ENCODE measurements at regions not wholly inside any gene's neighbourhood (a gene's known extent, or its start where the extent isn't known, plus 50 kb on each side); places are given as distances from the start of the nearest gene placed in this dataset.

GRCh38 chr20:39451386-39451785, 489.2 kb downstream of the DHX35 start:
- Histone ChIP-seq H3K27ac (ENCODE audit: low read depth, low read length) (no peak overlapping the region), H3K4me3 (ENCODE audit: low read length) (no peak overlapping the region), H3K4me1 (ENCODE audit: insufficient read depth, low read length) (0 out of 2 replicates have a peak, but pooled peaks cover 7% of the 10 kb centered on the region)

GRCh38 chr20:39446397-39446796, 484.3 kb downstream of the DHX35 start:
- Histone ChIP-seq H3K4me1 (ENCODE audit: insufficient read depth, low read length) (no peaks in the 10 kb centered on the region), H3K9me3 (ENCODE audit: insufficient read depth, low read depth, low read length) (no peaks in the 10 kb centered on the region)
- 98% methylated on average over 2 of the region's 2 CpGs for WGBS

More at GRCh38 chr20:39451386-39451785, 489.2 kb downstream of the DHX35 start:
- H3K9ac ChIP-seq (ENCODE audit: low read depth, low read length), result no peak overlapping the region
- no peaks in the 10 kb centered on the region for H3K36me3 ChIP-seq (ENCODE audit: insufficient read depth, low read length)
- no peaks in the 10 kb centered on the region for H3K9me3 ChIP-seq (ENCODE audit: insufficient read depth, low read depth, low read length)
- no peaks in the 10 kb centered on the region for H3K27me3 ChIP-seq (ENCODE audit: insufficient read depth, low read length)

GRCh38 chr20:39445095-39445494, 483.0 kb downstream of the DHX35 start:
- Histone ChIP-seq H3K4me1 (ENCODE audit: insufficient read depth, low read length) (no peaks in the 10 kb centered on the region), H3K4me3 (ENCODE audit: low read length) (no peak overlapping the region), H3K36me3 (ENCODE audit: insufficient read depth, low read length) (no peaks in the 10 kb centered on the region), H3K27ac (ENCODE audit: low read depth, low read length) (no peak overlapping the region), H3K9ac (ENCODE audit: low read depth, low read length) (no peak overlapping the region), H3K27me3 (ENCODE audit: insufficient read depth, low read length) (no peaks in the 10 kb centered on the region), H3K9me3 (ENCODE audit: insufficient read depth, low read depth, low read length) (no peaks in the 10 kb centered on the region)
- no CpG with 5 or more reads among the region's 1 CpG for WGBS

More at GRCh38 chr20:39446397-39446796, 484.3 kb downstream of the DHX35 start:
- no peak overlapping the region for H3K9ac ChIP-seq (ENCODE audit: low read depth, low read length)
- H3K36me3 ChIP-seq (ENCODE audit: insufficient read depth, low read length), result no peaks in the 10 kb centered on the region
- no peak overlapping the region for H3K27ac ChIP-seq (ENCODE audit: low read depth, low read length)
- H3K4me3 ChIP-seq (ENCODE audit: low read length), result no peak overlapping the region
- H3K27me3 ChIP-seq (ENCODE audit: insufficient read depth, low read length), result no peaks in the 10 kb centered on the region

- Histone ChIP-seq H3K27ac (ENCODE audit: low read depth, low read length) (no peak overlapping the region), H3K36me3 (ENCODE audit: insufficient read depth, low read length) (no peaks in the 10 kb centered on the region)
- 93% methylated on average over 1 of the region's 1 CpG for WGBS
Measured at GRCh38 chr20:39433466-39433865, 471.3 kb downstream of the DHX35 start.

GRCh38 chr20:39431091-39431880, 469.1 kb downstream of the DHX35 start:
- H3K36me3 ChIP-seq (ENCODE audit: insufficient read depth, low read length), result no peaks in the 10 kb centered on the region
- H3K4me3 ChIP-seq (ENCODE audit: low read length), result no peak overlapping the region
- H3K4me1 ChIP-seq (ENCODE audit: insufficient read depth, low read length), result no peaks in the 10 kb centered on the region
- 88% methylated on average over 4 of the region's 4 CpGs for WGBS
- H3K9me3 ChIP-seq (ENCODE audit: insufficient read depth, low read depth, low read length), result peaks cover 4% of the 10 kb centered on the region; the same call in 1 of the 2 replicates
- H3K9ac ChIP-seq (ENCODE audit: low read depth, low read length), result no peak overlapping the region
- H3K27ac ChIP-seq (ENCODE audit: low read depth, low read length), result no peak overlapping the region
- H3K27me3 ChIP-seq (ENCODE audit: insufficient read depth, low read length), result no peaks in the 10 kb centered on the region

More at GRCh38 chr20:39433466-39433865, 471.3 kb downstream of the DHX35 start:
- H3K9ac ChIP-seq (ENCODE audit: low read depth, low read length), result no peak overlapping the region
- no peaks in the 10 kb centered on the region for H3K4me1 ChIP-seq (ENCODE audit: insufficient read depth, low read length)
- no peak overlapping the region for H3K4me3 ChIP-seq (ENCODE audit: low read length)
- H3K27me3 ChIP-seq (ENCODE audit: insufficient read depth, low read length), result no peaks in the 10 kb centered on the region
- peaks cover 4% of the 10 kb centered on the region; the same call in 1 of the 2 replicates for H3K9me3 ChIP-seq (ENCODE audit: insufficient read depth, low read depth, low read length)

- no peaks in the 10 kb centered on the region for H3K27me3 ChIP-seq (ENCODE audit: insufficient read depth, low read length)
- WGBS, result 63% methylated on average over 1 of the region's 1 CpG
- no peak overlapping the region for H3K27ac ChIP-seq (ENCODE audit: low read depth, low read length)
- no peaks in the 10 kb centered on the region for H3K4me1 ChIP-seq (ENCODE audit: insufficient read depth, low read length)
- no peak overlapping the region for H3K9ac ChIP-seq (ENCODE audit: low read depth, low read length)
- no peak overlapping the region for H3K4me3 ChIP-seq (ENCODE audit: low read length)
- peaks cover 4% of the 10 kb centered on the region; the same call in 1 of the 2 replicates for H3K9me3 ChIP-seq (ENCODE audit: insufficient read depth, low read depth, low read length)
- no peaks in the 10 kb centered on the region for H3K36me3 ChIP-seq (ENCODE audit: insufficient read depth, low read length)
Measured at GRCh38 chr20:39429726-39430125, 467.6 kb downstream of the DHX35 start.

- no peak overlapping the region for H3K9ac ChIP-seq (ENCODE audit: low read depth, low read length)
- no peaks in the 10 kb centered on the region for H3K36me3 ChIP-seq (ENCODE audit: insufficient read depth, low read length)
- no peaks in the 10 kb centered on the region for H3K4me1 ChIP-seq (ENCODE audit: insufficient read depth, low read length)
- no peaks in the 10 kb centered on the region for H3K27me3 ChIP-seq (ENCODE audit: insufficient read depth, low read length)
- 94% methylated on average over 5 of the region's 5 CpGs for WGBS
- H3K9me3 ChIP-seq (ENCODE audit: insufficient read depth, low read depth, low read length), result no peaks in the 10 kb centered on the region
- H3K4me3 ChIP-seq (ENCODE audit: low read length), result no peak overlapping the region
- H3K27ac ChIP-seq (ENCODE audit: low read depth, low read length), result no peak overlapping the region
Measured at GRCh38 chr20:39424962-39425678, 463.0 kb downstream of the DHX35 start.

GRCh38 chr20:39421571-39422105, 459.5 kb downstream of the DHX35 start:
- H3K4me1 ChIP-seq (ENCODE audit: insufficient read depth, low read length), result no peaks in the 10 kb centered on the region
- H3K9me3 ChIP-seq (ENCODE audit: insufficient read depth, low read depth, low read length), result no peaks in the 10 kb centered on the region
- no peak overlapping the region for H3K4me3 ChIP-seq (ENCODE audit: low read length)
- 95% methylated on average over 4 of the region's 5 CpGs for WGBS
- no peaks in the 10 kb centered on the region for H3K27me3 ChIP-seq (ENCODE audit: insufficient read depth, low read length)
- H3K27ac ChIP-seq (ENCODE audit: low read depth, low read length), result no peak overlapping the region
- no peaks in the 10 kb centered on the region for H3K36me3 ChIP-seq (ENCODE audit: insufficient read depth, low read length)
- H3K9ac ChIP-seq (ENCODE audit: low read depth, low read length), result no peak overlapping the region

GRCh38 chr20:39412091-39412490, 449.9 kb downstream of the DHX35 start:
- Histone ChIP-seq H3K4me3 (ENCODE audit: low read length) (no peak overlapping the region), H3K9ac (ENCODE audit: low read depth, low read length) (no peak overlapping the region), H3K36me3 (ENCODE audit: insufficient read depth, low read length) (no peaks in the 10 kb centered on the region), H3K9me3 (ENCODE audit: insufficient read depth, low read depth, low read length) (no peaks in the 10 kb centered on the region), H3K4me1 (ENCODE audit: insufficient read depth, low read length) (no peaks in the 10 kb centered on the region), H3K27ac (ENCODE audit: low read depth, low read length) (no peak overlapping the region), H3K27me3 (ENCODE audit: insufficient read depth, low read length) (no peaks in the 10 kb centered on the region)

GRCh38 chr20:39399463-39399862, 437.3 kb downstream of the DHX35 start:
- Histone ChIP-seq H3K4me3 (ENCODE audit: low read length) (no peak overlapping the region), H3K27ac (ENCODE audit: low read depth, low read length) (no peak overlapping the region), H3K27me3 (ENCODE audit: insufficient read depth, low read length) (no peaks in the 10 kb centered on the region), H3K9me3 (ENCODE audit: insufficient read depth, low read depth, low read length) (no peaks in the 10 kb centered on the region), H3K9ac (ENCODE audit: low read depth, low read length) (no peak overlapping the region), H3K4me1 (ENCODE audit: insufficient read depth, low read length) (no peaks in the 10 kb centered on the region), H3K36me3 (ENCODE audit: insufficient read depth, low read length) (no peaks in the 10 kb centered on the region)

GRCh38 chr20:39398656-39399055, 436.5 kb downstream of the DHX35 start:
- WGBS, result 62% methylated on average over 2 of the region's 2 CpGs

More at GRCh38 chr20:39398656-39399055, 436.5 kb downstream of the DHX35 start:
- Histone ChIP-seq H3K4me1 (ENCODE audit: insufficient read depth, low read length) (no peaks in the 10 kb centered on the region), H3K9ac (ENCODE audit: low read depth, low read length) (no peak overlapping the region), H3K4me3 (ENCODE audit: low read length) (no peak overlapping the region), H3K36me3 (ENCODE audit: insufficient read depth, low read length) (no peaks in the 10 kb centered on the region), H3K27me3 (ENCODE audit: insufficient read depth, low read length) (no peaks in the 10 kb centered on the region), H3K27ac (ENCODE audit: low read depth, low read length) (no peak overlapping the region), H3K9me3 (ENCODE audit: insufficient read depth, low read depth, low read length) (no peaks in the 10 kb centered on the region)
